ENCODE measurements at regions not wholly inside any gene's neighbourhood (a gene's known extent, or its start where the extent isn't known, plus 50 kb on each side); places are given as distances from the start of the nearest gene placed in this dataset.

GRCh38 chr10:52918714-52919305, 146.2 kb upstream of the MBL2 start:
- Histone ChIP-seq H3F3A (ENCODE audit: insufficient read depth, low read length) (no peaks in the 10 kb centered on the region), H3K27me3 (ENCODE audit: insufficient read depth, low read length) (no peaks in the 10 kb centered on the region), H3K27ac (ENCODE audit: low read depth, low read length, poor library complexity, severe bottlenecking) (no peak overlapping the region), H4K20me1 (ENCODE audit: insufficient read depth, low read length) (no peaks in the 10 kb centered on the region), H3K9me2 (ENCODE audit: low read depth, low read length) (no peaks in the 10 kb centered on the region), H3K4me1 (ENCODE audit: insufficient read depth, low read length, severe bottlenecking) (no peaks in the 10 kb centered on the region), H3K4me3 (ENCODE audit: low read depth, low read length, poor library complexity, severe bottlenecking) (no peak overlapping the region), H3K36me3 (ENCODE audit: insufficient read depth, low read length) (no peaks in the 10 kb centered on the region), H2AFZ (ENCODE audit: low read length) (no peak overlapping the region), H3K9ac (ENCODE audit: low read length) (no peak overlapping the region), H3K79me2 (ENCODE audit: insufficient read depth, low read length) (no peaks in the 10 kb centered on the region), H3K9me3 (ENCODE audit: low read length) (no peaks in the 10 kb centered on the region), H3K4me2 (ENCODE audit: low read length) (no peak overlapping the region)
- TF ChIP-seq EZH2 (IDR thresholded peaks at IDR 0.05; ENCODE audit: borderline replicate concordance, low read length) = no peak
- TF ChIP-seq, protein P1, sequence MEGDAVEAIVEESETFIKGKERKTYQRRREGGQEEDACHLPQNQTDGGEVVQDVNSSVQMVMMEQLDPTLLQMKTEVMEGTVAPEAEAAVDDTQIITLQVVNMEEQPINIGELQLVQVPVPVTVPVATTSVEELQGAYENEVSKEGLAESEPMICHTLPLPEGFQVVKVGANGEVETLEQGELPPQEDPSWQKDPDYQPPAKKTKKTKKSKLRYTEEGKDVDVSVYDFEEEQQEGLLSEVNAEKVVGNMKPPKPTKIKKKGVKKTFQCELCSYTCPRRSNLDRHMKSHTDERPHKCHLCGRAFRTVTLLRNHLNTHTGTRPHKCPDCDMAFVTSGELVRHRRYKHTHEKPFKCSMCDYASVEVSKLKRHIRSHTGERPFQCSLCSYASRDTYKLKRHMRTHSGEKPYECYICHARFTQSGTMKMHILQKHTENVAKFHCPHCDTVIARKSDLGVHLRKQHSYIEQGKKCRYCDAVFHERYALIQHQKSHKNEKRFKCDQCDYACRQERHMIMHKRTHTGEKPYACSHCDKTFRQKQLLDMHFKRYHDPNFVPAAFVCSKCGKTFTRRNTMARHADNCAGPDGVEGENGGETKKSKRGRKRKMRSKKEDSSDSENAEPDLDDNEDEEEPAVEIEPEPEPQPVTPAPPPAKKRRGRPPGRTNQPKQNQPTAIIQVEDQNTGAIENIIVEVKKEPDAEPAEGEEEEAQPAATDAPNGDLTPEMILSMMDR (IDR thresholded peaks at IDR 0.05; ENCODE audit: low read length) = no peak

- no peaks in the 10 kb centered on the region for H3F3A ChIP-seq (ENCODE audit: insufficient read depth, low read length)
- H2AFZ ChIP-seq (ENCODE audit: low read length) = no peak overlapping the region
- H3K27me3 ChIP-seq (ENCODE audit: insufficient read depth, low read length) = no peaks in the 10 kb centered on the region
- H4K20me1 ChIP-seq (ENCODE audit: insufficient read depth, low read length) = no peaks in the 10 kb centered on the region
- H3K4me3 ChIP-seq (ENCODE audit: low read depth, low read length, poor library complexity, severe bottlenecking) = no peak overlapping the region
- no peaks in the 10 kb centered on the region for H3K36me3 ChIP-seq (ENCODE audit: insufficient read depth, low read length)
- H3K9ac ChIP-seq (ENCODE audit: low read length) = no peak overlapping the region
- no peak for TF ChIP-seq EZH2 (IDR thresholded peaks at IDR 0.05; ENCODE audit: borderline replicate concordance, low read length)
- no peaks in the 10 kb centered on the region for H3K9me3 ChIP-seq (ENCODE audit: low read length)
- no peak overlapping the region for H3K4me2 ChIP-seq (ENCODE audit: low read length)
- no peak overlapping the region for H3K27ac ChIP-seq (ENCODE audit: low read depth, low read length, poor library complexity, severe bottlenecking)
- H3K79me2 ChIP-seq (ENCODE audit: insufficient read depth, low read length) = no peaks in the 10 kb centered on the region
- H3K9me2 ChIP-seq (ENCODE audit: low read depth, low read length) = no peaks in the 10 kb centered on the region
- H3K4me1 ChIP-seq (ENCODE audit: insufficient read depth, low read length, severe bottlenecking) = no peaks in the 10 kb centered on the region
These were observed 142.8 kb upstream of the MBL2 start for GRCh38 chr10:52915391-52915790.

GRCh38 chr10:52911163-52911562, 138.6 kb upstream of the MBL2 start:
- H3K4me1 ChIP-seq (ENCODE audit: insufficient read depth, low read length, severe bottlenecking) = no peaks in the 10 kb centered on the region
- no peak overlapping the region for H3K27ac ChIP-seq (ENCODE audit: low read depth, low read length, poor library complexity, severe bottlenecking)
- H3K27me3 ChIP-seq (ENCODE audit: insufficient read depth, low read length) = no peaks in the 10 kb centered on the region
- H3K4me2 ChIP-seq (ENCODE audit: low read length) = no peak overlapping the region
- H3K79me2 ChIP-seq (ENCODE audit: insufficient read depth, low read length) = no peaks in the 10 kb centered on the region
- no peaks in the 10 kb centered on the region for H3F3A ChIP-seq (ENCODE audit: insufficient read depth, low read length)
- no peaks in the 10 kb centered on the region for H3K9me3 ChIP-seq (ENCODE audit: low read length)
- H3K9ac ChIP-seq (ENCODE audit: low read length) = no peak overlapping the region
- H3K36me3 ChIP-seq (ENCODE audit: insufficient read depth, low read length) = no peaks in the 10 kb centered on the region
- H4K20me1 ChIP-seq (ENCODE audit: insufficient read depth, low read length) = no peaks in the 10 kb centered on the region
- H2AFZ ChIP-seq (ENCODE audit: low read length) = no peak overlapping the region
- no peak overlapping the region for H3K4me3 ChIP-seq (ENCODE audit: low read depth, low read length, poor library complexity, severe bottlenecking)
- H3K9me2 ChIP-seq (ENCODE audit: low read depth, low read length) = no peaks in the 10 kb centered on the region
- TF ChIP-seq, protein P1 (IDR thresholded peaks at IDR 0.05; ENCODE audit: low read length) = no peak
- TF ChIP-seq EZH2 (IDR thresholded peaks at IDR 0.05; ENCODE audit: borderline replicate concordance, low read length) = no peak

DNA sequence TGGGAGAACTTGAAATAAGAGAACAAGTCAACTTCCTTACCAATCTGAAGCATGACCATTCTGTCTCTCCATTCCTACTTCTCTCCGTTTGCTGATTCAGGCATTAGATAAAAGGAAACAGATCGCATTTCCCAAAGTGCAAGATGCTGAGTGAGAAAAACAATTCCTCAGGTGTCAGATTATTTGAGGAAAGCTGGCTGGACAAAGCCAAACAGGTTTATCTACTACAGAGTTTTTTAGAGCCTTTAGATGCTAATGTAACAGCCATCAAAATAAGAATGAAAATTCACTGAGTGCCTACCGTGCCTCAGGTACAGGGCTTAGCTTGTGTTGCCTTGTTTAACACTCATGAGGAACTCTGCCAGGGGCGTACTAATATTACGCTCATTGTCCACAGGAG, 135.9 kb upstream of the MBL2 start:
- Histone ChIP-seq H3K36me3 (ENCODE audit: insufficient read depth, low read length) (no peaks in the 10 kb centered on the region), H3K27me3 (ENCODE audit: insufficient read depth, low read length) (no peaks in the 10 kb centered on the region), H3F3A (ENCODE audit: insufficient read depth, low read length) (no peaks in the 10 kb centered on the region), H2AFZ (ENCODE audit: low read length) (no peak overlapping the region), H3K4me1 (ENCODE audit: insufficient read depth, low read length, severe bottlenecking) (no peaks in the 10 kb centered on the region), H3K9me3 (ENCODE audit: low read length) (no peaks in the 10 kb centered on the region), H3K4me2 (ENCODE audit: low read length) (no peak overlapping the region), H3K4me3 (ENCODE audit: low read depth, low read length, poor library complexity, severe bottlenecking) (no peak overlapping the region), H3K9ac (ENCODE audit: low read length) (no peak overlapping the region), H3K27ac (ENCODE audit: low read depth, low read length, poor library complexity, severe bottlenecking) (no peak overlapping the region), H4K20me1 (ENCODE audit: insufficient read depth, low read length) (no peaks in the 10 kb centered on the region), H3K9me2 (ENCODE audit: low read depth, low read length) (no peaks in the 10 kb centered on the region), H3K79me2 (ENCODE audit: insufficient read depth, low read length) (no peaks in the 10 kb centered on the region)
- TF ChIP-seq EZH2 (IDR thresholded peaks at IDR 0.05; ENCODE audit: borderline replicate concordance, low read length) = no peak
- TF ChIP-seq, protein P1 (IDR thresholded peaks at IDR 0.05; ENCODE audit: low read length) = no peak

Data from OCI-LY1 (cell line).